Epithelial cell of proximal tubule (primary cell): ENCODE measurements at regions not wholly inside any gene's neighbourhood (a gene's known extent, or its start where the extent isn't known, plus 50 kb on each side); places are given as distances from the start of the nearest gene placed in this dataset.

Experiments
- DNase-seq: peaks from one replicate; pipeline ENCODE4 v3.0.0-alpha.2; 2011; ENCODE audit warnings: low read depth
- H3K4me3 ChIP-seq: 2 replicates; pipeline ENCODE4 v1.5.1; 2011; ENCODE audit warnings: low read depth, mild to moderate bottlenecking, low read length
- CTCF ChIP-seq: conservative IDR thresholded peaks from 2 replicates; pipeline ENCODE4 v1.5.1; 2012; ENCODE audit warnings: low read depth, mild to moderate bottlenecking, low read length

DNA sequence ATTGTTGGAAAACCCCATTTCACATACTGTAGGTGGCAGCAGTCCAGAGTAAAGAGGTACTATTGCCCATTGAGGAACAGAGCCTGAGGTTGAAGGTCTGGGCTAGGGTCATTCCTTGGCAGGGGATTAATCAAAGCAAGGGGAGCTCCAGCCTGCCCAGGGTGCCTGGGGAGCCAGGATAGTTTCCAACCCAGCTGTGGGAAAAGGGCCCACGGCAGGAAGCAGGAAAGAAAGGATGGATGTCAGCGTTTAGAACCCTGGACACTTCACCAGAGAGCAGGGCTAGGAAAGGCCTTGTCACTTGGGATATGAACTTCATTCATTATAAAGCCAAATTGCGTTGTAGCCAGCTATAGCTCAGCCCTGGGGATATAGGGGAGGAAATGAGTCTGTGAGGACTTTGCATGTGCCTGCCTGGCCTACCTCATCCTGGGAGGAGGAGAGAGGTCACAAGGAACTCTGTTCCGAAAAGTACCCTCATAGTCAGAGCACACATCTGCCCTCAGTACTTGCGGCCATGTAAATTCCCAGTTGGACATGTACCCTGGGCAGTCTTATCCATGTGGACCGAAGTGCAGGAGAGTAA lies 140.2 kb upstream of the COPS8 start:
- TF ChIP-seq CTCF: no peak
- H3K4me3 ChIP-seq: no peak overlapping the region
- no peak for DNase-seq

DNA sequence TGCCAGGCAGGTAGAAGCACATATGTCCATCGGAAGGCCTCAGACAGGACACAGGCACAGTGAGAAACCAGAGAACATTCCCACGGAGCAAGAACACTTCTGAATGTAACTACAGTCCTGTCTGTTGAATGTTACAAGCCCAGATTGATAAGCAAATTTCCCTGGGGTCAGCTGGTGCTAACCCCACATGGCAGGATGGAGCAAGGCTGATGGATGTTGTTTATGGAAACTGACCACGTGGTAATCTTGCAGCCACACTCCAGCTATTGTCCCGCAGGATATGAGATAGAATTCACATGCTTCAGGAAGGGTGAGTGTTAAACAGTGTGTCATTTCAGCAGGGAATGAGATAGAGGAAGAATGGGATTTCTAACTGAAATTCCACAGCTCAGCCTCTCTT lies 138.8 kb upstream of the COPS8 start:
- no peak for DNase-seq
- TF ChIP-seq CTCF: no peak
- H3K4me3 ChIP-seq: no peak overlapping the region

DNA sequence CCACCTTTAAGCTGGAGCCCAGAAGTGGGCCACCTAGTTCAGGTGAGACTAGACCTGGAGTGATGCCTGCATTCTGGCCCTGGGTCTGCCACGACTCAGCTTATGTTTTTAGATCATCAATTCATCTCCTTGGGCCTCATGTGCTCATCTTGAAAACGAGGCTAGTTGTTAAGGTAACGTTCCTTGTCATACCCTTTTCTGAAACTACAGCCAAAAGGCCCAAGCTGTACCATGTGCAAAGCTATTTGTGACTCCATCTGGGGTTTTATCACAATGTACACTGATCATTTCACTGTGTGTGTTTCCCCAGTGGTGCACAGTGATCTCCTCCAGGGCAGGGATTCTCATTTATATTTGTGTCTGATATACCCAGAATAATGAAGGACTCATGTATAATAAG lies 138.4 kb upstream of the COPS8 start:
- H3K4me3 ChIP-seq: no peak overlapping the region
- TF ChIP-seq CTCF: no peak
- DNase-seq: no peak

GRCh38 chr2:236947896-236948295 lies 137.8 kb upstream of the COPS8 start:
- no peak for TF ChIP-seq CTCF
- DNase-seq: no peak
- H3K4me3 ChIP-seq: no peak overlapping the region

DNA sequence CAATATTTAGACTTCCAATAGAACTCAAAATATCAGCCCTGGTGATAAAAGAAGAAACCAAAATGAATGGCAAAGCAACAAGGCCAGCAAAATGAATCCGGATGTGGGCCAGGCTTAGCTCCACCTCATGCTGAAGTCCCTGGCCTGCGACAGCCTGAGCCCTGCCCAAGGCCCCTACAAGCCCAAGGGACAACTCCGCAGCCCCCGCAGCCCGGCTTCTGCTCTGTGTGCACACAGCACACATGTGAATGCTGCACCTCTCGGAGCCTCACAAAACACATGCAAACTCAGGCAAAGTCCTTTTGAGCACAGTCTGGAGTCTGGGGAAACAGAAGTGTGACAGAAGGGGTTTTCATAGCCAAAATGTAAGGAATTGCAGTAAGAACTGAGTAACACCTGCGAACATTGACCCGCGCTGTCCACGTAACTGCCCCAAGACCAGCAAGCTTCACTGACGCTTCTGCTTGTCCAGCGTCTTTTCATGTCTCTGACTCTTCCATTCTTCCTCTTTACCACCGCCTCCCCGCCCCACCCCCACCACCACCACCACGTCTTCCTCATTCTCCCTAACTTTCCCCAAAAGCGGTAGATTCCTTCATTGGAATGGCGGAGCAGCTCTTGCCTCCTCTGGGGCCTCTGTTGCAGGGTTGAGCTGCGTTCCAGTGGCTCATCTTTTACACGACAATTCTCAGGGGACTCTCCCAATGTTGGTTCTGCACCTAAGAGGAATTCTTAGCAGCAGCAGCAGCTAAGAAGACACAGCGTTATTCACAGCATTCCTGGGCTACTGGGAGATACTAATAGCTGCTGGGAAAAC lies 136.4 kb upstream of the COPS8 start:
- no peak overlapping the region for H3K4me3 ChIP-seq
- DNase-seq: no peak
- no peak for TF ChIP-seq CTCF

GRCh38 chr2:236951830-236952475 lies 133.7 kb upstream of the COPS8 start:
- H3K4me3 ChIP-seq: no peak overlapping the region
- no peak for TF ChIP-seq CTCF
- DNase-seq: no peak
